Left lung (tissue), 4 donors: ENCODE measurements at regions not wholly inside any gene's neighbourhood (a gene's known extent, or its start where the extent isn't known, plus 50 kb on each side); places are given as distances from the start of the nearest gene placed in this dataset.

Experiments
- ATAC-seq: fragments of 200-7000 bp; cut with Tn5 transposase; one replicate; pipeline ENCODE4 v1.9.1; 2020; ENCODE audit warnings: moderate library complexity
- DNase-seq, 4 donors: peaks; one replicate each; pipeline ENCODE4 v3.0.0-alpha.2; 2013 to 2020
- H3K27ac ChIP-seq, 2 donors: fragments of 200-600 bp; sonication (generic) in 1 of 2; one replicate each; pipeline versions ENCODE4 v1.5.0 to v1.8.0; 2020 to 2021
- H3K27me3 ChIP-seq, 2 donors: fragments of 200-600 bp; sonication (generic) in 1 of 2; one replicate each; pipeline versions ENCODE4 v1.5.0 to v1.8.0; 2020 to 2021
- H3K36me3 ChIP-seq, 2 donors: fragments of 200-600 bp; sonication (generic) in 1 of 2; one replicate each; pipeline versions ENCODE4 v1.5.0 to v1.8.0; 2020 to 2021
- H3K4me1 ChIP-seq, 2 donors: fragments of 200-600 bp; one replicate each; pipeline ENCODE4 v1.8.0; 2021
- H3K4me3 ChIP-seq, 2 donors: fragments of 200-600 bp; sonication (generic) in 1 of 2; one replicate each; pipeline versions ENCODE4 v1.5.0 to v1.8.0; 2020 to 2021; ENCODE audit warnings: mild to moderate bottlenecking in 1 of 2
- H3K9me3 ChIP-seq, 2 donors: fragments of 200-600 bp; sonication (generic) in 1 of 2; one replicate each; pipeline versions ENCODE4 v1.5.0 to v1.8.0; 2020 to 2021
- CTCF ChIP-seq, 2 donors: fragments of 200-600 bp; sonication (generic) in 1 of 2; IDR thresholded peaks; one replicate each; pipeline versions ENCODE4 v1.5.0 to v1.8.0; 2021; ENCODE audit warnings: antibody characterized with exemption in 2 of 2
- intact Hi-C, 2 donors: fragments of 100-400 bp; cut with DNase I; formaldehyde crosslinking; loops; one replicate each; pipeline versions ENCODE4 v1.11.2 to v1.14.2; 2022
- donor health status: DM: no; HTN: yes; CAD: no.
- donor health status: DM: no; HTN: no; CAD: no.

GRCh38 chr1:29390491-29391361, 154.4 kb downstream of the PTPRU start:
- intact Hi-C loops: no loop called here
- no peak overlapping the region for H3K4me3 ChIP-seq
- no peak overlapping the region for H3K27ac ChIP-seq
- peaks cover 3 to 69% of the 10 kb centered on the region in 2 donors for H3K27me3 ChIP-seq
- no peaks in the 10 kb centered on the region for H3K36me3 ChIP-seq
- TF ChIP-seq CTCF (IDR thresholded peaks at IDR 0.05): no peak
- ATAC-seq (no peak), DNase-seq (no peak)
- H3K4me1 ChIP-seq: no peaks in the 10 kb centered on the region
- H3K9me3 ChIP-seq: no peaks in the 10 kb centered on the region

DNA sequence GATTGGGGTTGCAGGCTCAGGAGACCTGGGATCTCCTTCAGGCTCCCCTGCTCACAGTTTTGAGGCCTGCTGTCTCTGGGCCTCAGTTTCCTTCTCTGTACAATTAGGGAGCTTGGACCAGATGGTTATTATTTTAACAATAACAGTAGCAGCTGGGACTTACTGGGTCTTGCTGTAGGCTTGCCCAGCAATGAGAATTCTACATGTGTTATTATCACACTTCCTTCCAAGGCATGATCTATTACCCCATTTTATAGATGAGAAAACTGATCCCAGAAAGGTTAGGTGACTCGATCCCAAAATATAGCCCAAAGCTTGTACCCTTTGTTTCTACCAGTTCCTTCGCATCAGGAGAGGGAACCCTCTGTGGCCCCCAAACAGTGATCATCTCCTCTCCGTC, 153.8 kb downstream of the PTPRU start:
- Histone ChIP-seq H3K9me3 (no peaks in the 10 kb centered on the region), H3K4me3 (no peak overlapping the region), H3K27ac (no peak overlapping the region), H3K36me3 (no peaks in the 10 kb centered on the region), H3K4me1 (no peaks in the 10 kb centered on the region), H3K27me3 (peaks cover 3 to 76% of the 10 kb centered on the region in 2 donors)
- ATAC-seq: no peak
- TF ChIP-seq CTCF (IDR thresholded peaks at IDR 0.05): no peak
- intact Hi-C loops: no loop called here
- no peak for DNase-seq

DNA sequence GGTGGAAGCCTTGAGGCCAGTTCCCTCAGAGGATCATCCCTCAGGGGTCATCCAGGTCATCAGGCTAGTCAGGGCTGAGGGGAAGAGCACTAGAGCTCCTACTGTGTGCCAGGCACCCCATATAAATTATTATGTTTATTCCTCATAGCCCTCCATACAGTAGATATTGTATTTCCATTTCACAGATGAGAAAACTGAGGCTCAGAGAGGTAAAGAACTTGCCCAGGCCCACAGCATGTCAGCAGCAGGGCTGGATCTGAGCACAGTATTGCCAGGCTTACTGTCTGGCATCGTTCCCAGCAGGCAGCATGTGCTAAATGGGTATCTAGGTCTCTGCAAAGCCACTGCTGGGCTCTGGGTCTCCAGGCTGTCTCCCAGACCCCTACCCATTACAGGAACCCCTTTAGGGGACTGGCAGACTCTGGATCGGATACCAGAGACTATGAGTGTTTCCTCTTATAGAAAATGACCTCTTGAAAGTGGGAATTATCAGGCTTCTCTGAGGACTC, 153.3 kb downstream of the PTPRU start:
- no peak for TF ChIP-seq CTCF (IDR thresholded peaks at IDR 0.05)
- no peaks in the 10 kb centered on the region for H3K9me3 ChIP-seq
- no peak overlapping the region for H3K4me3 ChIP-seq
- ATAC-seq (no peak), DNase-seq (no peak)
- intact Hi-C loops: no loop called here
- no peak overlapping the region for H3K27ac ChIP-seq
- H3K36me3 ChIP-seq: no peaks in the 10 kb centered on the region
- peaks cover 3 to 81% of the 10 kb centered on the region in 2 donors for H3K27me3 ChIP-seq
- H3K4me1 ChIP-seq: no peaks in the 10 kb centered on the region

DNA sequence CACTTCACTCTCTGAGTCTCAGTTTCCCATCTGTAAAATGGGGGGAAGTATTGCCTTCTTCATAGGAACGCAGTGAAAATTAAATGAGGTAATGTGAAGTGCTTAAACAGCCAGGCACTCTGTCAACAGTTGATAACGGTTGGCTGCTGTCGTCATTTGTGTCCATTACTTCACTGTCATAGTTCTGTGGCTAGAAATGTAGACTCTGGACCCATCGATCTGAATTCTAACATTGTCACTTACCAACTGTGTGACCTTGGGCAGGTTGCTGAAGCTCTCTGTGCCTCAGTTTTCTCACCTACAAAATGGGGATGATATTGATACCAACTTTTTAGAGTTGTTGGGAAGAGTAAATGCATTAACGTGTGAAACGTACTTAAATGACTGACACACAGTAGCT, 152.6 kb downstream of the PTPRU start:
- intact Hi-C loops: no loop called here
- H3K9me3 ChIP-seq: no peaks in the 10 kb centered on the region
- ATAC-seq: no peak
- H3K27ac ChIP-seq: no peak overlapping the region
- no peak for TF ChIP-seq CTCF (IDR thresholded peaks at IDR 0.05)
- DNase-seq: no peak
- peaks cover 3 to 88% of the 10 kb centered on the region in 2 donors for H3K27me3 ChIP-seq
- H3K36me3 ChIP-seq: no peaks in the 10 kb centered on the region
- H3K4me1 ChIP-seq: no peaks in the 10 kb centered on the region
- no peak overlapping the region for H3K4me3 ChIP-seq

DNA sequence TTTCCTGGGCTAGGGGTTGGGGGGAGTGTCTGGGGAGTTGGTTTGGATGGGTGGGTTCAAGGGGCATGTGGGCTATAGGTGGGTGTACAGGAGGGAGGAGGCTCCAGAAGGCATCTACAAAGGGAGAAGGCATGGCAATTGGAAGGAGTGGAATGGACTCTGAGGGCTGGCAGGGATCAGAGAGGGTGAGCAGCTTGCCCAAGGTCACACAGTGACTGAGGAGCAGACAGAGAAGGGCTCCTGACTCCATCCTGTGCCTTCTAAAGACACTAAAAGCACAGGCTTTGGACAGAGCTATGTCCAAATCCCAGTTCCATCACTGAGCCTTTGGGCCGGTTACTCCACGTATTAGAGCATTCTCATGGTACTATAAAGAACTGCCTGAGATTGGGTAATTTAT, 151.8 kb downstream of the PTPRU start:
- ATAC-seq (no peak), DNase-seq (no peak)
- Histone ChIP-seq H3K4me1 (no peaks in the 10 kb centered on the region), H3K4me3 (no peak overlapping the region), H3K9me3 (no peaks in the 10 kb centered on the region), H3K36me3 (no peaks in the 10 kb centered on the region), H3K27me3 (peaks cover 3 to 90% of the 10 kb centered on the region in 2 donors), H3K27ac (no peak overlapping the region)
- intact Hi-C loops: no loop called here
- no peak for TF ChIP-seq CTCF (IDR thresholded peaks at IDR 0.05)
